ENCODE measurements at regions not wholly inside any gene's neighbourhood (a gene's known extent, or its start where the extent isn't known, plus 50 kb on each side); places are given as distances from the start of the nearest gene placed in this dataset.
"Not testable (repeated sequence)": the region's sequence is repeated elsewhere in the genome, so short reads cannot be mapped to it uniquely, and the experiment has no call there.

- no peak for DNase-seq
Observed at GRCh38 chr6:27168108-27168507, 79.4 kb upstream of the PRSS16 start.

- DNase-seq, result no peak
Observed at GRCh38 chr6:27168586-27169443, 78.7 kb upstream of the PRSS16 start.

- not testable (repeated sequence) for DNase-seq
Observed at GRCh38 chr6:27172524-27173231, 74.8 kb upstream of the PRSS16 start.

GRCh38 chr6:27173232-27173601, 74.3 kb upstream of the PRSS16 start:
- not testable (repeated sequence) for DNase-seq

GRCh38 chr6:27174958-27175357, 72.5 kb upstream of the PRSS16 start:
- no peak for DNase-seq

GRCh38 chr6:27176096-27176495, 71.4 kb upstream of the PRSS16 start:
- no peak for DNase-seq

- DNase-seq, result peak in 1 of 2 experiments; percentile 37
Observed at GRCh38 chr6:27176523-27177484, 70.7 kb upstream of the PRSS16 start.

- peak; percentile 23 to 67 for DNase-seq
Observed at GRCh38 chr6:27177485-27178406, 69.8 kb upstream of the PRSS16 start.

GRCh38 chr6:27178407-27178730, 69.1 kb upstream of the PRSS16 start:
- no peak for DNase-seq

- no peak for DNase-seq
Observed at GRCh38 chr6:27178860-27179259, 68.6 kb upstream of the PRSS16 start.

GRCh38 chr6:27183060-27183832, 64.3 kb upstream of the PRSS16 start:
- DNase-seq, result no peak

- DNase-seq, result no peak
Observed at GRCh38 chr6:27187231-27188060, 60.1 kb upstream of the PRSS16 start.

GRCh38 chr6:27188061-27188884, 59.2 kb upstream of the PRSS16 start:
- DNase-seq, result no peak

- peak; percentile 40 to 61 for DNase-seq
Observed at GRCh38 chr6:27188885-27189418, 58.5 kb upstream of the PRSS16 start.

GRCh38 chr6:27190126-27190525, 57.4 kb upstream of the PRSS16 start:
- DNase-seq, result no peak

GRCh38 chr6:27194453-27194852, 53.0 kb upstream of the PRSS16 start:
- DNase-seq, result not testable (repeated sequence)

GRCh38 chr6:27195547-27195946, 52.0 kb upstream of the PRSS16 start:
- not testable (repeated sequence) for DNase-seq

All from NCI-H1930 (cell line).